HCT116 (cell line): ENCODE measurements at regions not wholly inside any gene's neighbourhood (a gene's known extent, or its start where the extent isn't known, plus 50 kb on each side); places are given as distances from the start of the nearest gene placed in this dataset.
"Not testable (repeated sequence)": the region's sequence is repeated elsewhere in the genome, so short reads cannot be mapped to it uniquely, and the experiment has no call there.

ENCODE experiments used
- ATAC-seq: fragments of 200-7000 bp; cut with Tn5 transposase; 2 replicates; pipeline ENCODE4 v1.9.1; 2020; ENCODE audit warnings: mild to moderate bottlenecking, moderate library complexity
- BruUV-seq: library from RNA; stranded (reverse); fragments of 400-500 nt; replicated peaks from 2 replicates; lab custom pipeline; 2021; lab: Mats Ljungman, UMichigan
- CTCF ChIA-PET: fragments of 300-600 bp; sonication (Branson Sonifier 250); formaldehyde crosslinking; loops from one replicate; lab custom pipeline; 2021; ENCODE audit warnings: antibody characterized with exemption; lab: Charles Lee
- POLR2A ChIA-PET: fragments of 300-600, 350-600 bp; sonication (Branson Sonifier 250); formaldehyde crosslinking; loops from one replicate; lab custom pipeline; 2021; ENCODE audit warnings: antibody characterized with exemption; lab: Charles Lee
- RAD21 ChIA-PET, 2 experiments: fragments of 300-600 bp; sonication (Branson Sonifier 250); formaldehyde crosslinking; loops; one replicate each; lab custom pipeline; 2023; ENCODE audit warnings: low total read pairs in 2 of 2; ENCODE audit not compliant: uncharacterized antibody in 2 of 2, unreplicated experiment in 2 of 2, low non-redundant PET in 1 of 2; lab: Charles Lee
- DNase-seq: peaks from one replicate; pipeline ENCODE4 v3.0.0-alpha.2; 2010; ENCODE audit warnings: low read depth, low spot score
- H2AFZ ChIP-seq: fragments of 200-600 bp; shearing (Covaris generic), sonication (generic); 2 replicates; pipeline ENCODE4 v1.6.1; 2017; ENCODE audit warnings: low read depth, mixed run types, mixed read lengths, antibody characterized with exemption, low read length; ENCODE audit not compliant: poor library complexity, severe bottlenecking
- H3K27ac ChIP-seq: 2 replicates; pipeline ENCODE4 v1.5.1; 2012; ENCODE audit warnings: low read depth, low read length
- H3K27me3 ChIP-seq: fragments of 200-600 bp; sonication (generic); 2 replicates; pipeline ENCODE4 v1.6.1; 2016; ENCODE audit warnings: mixed run types, low read length, mixed read lengths; ENCODE audit not compliant: insufficient read depth
- H3K36me3 ChIP-seq, 2 experiments: fragments of 200-500 bp in 1 of 2; fragments of 200-600 bp in 1 of 2; sonication (Bioruptor generic) in 1 of 2; sonication (generic) in 1 of 2; 2 replicates each; pipeline versions ENCODE4 v1.5.1 to v1.6.1; 2014 to 2016; ENCODE audit warnings: low read length in 2 of 2, inconsistent platforms in 1 of 2, mixed read lengths in 1 of 2, mixed run types in 1 of 2; ENCODE audit not compliant: insufficient read depth in 2 of 2, control insufficient read depth in 1 of 2
- H3K4me1 ChIP-seq, 2 experiments: fragments of 200-600 bp in 1 of 2; sonication (generic) in 1 of 2; 2 replicates each; pipeline versions ENCODE4 v1.5.1 to v1.6.1; 2012 to 2017; ENCODE audit warnings: low read length in 2 of 2, inconsistent platforms in 1 of 2, mild to moderate bottlenecking in 1 of 2, mixed read lengths in 1 of 2, mixed run types in 1 of 2, moderate library complexity in 1 of 2; ENCODE audit not compliant: insufficient read depth in 2 of 2, control insufficient read depth in 1 of 2
- H3K4me2 ChIP-seq: fragments of 200-600 bp; sonication (generic); 2 replicates; pipeline ENCODE4 v1.6.1; 2017; ENCODE audit warnings: mixed run types, low read length, mixed read lengths
- H3K4me3 ChIP-seq, 2 experiments: fragments of 200-600 bp in 1 of 2; sonication (generic) in 1 of 2; replicated peaks in 1 of 2; 2 replicates each; pipeline ENCODE4 v1.5.1; 2011 to 2016; ENCODE audit warnings: low read length in 2 of 2, control low read depth in 1 of 2, low read depth in 1 of 2, mild to moderate bottlenecking in 1 of 2, mixed read lengths in 1 of 2, mixed run types in 1 of 2
- H3K79me2 ChIP-seq: fragments of 200-600 bp; sonication (generic); 2 replicates; pipeline ENCODE4 v1.6.1; 2017; ENCODE audit warnings: mild to moderate bottlenecking, mixed run types, low read length, moderate library complexity, mixed read lengths; ENCODE audit not compliant: insufficient read depth
- H3K9ac ChIP-seq: fragments of 200-600 bp; sonication (generic); 2 replicates; pipeline ENCODE4 v1.6.1; 2016; ENCODE audit warnings: low read length, mixed read lengths
- H3K9me2 ChIP-seq: fragments of 200-600 bp; sonication (generic), shearing (Covaris generic); 2 replicates; pipeline ENCODE4 v1.6.1; 2017; ENCODE audit warnings: mixed run types, mild to moderate bottlenecking, moderate library complexity; ENCODE audit not compliant: insufficient read depth
- H3K9me3 ChIP-seq, 2 experiments: fragments of 200-500 bp in 1 of 2; fragments of 200-600 bp in 1 of 2; sonication (Bioruptor generic) in 1 of 2; sonication (generic) in 1 of 2; 2 replicates each; pipeline ENCODE4 v1.6.1; 2014 to 2017; ENCODE audit warnings: low read length in 2 of 2, mixed read lengths in 2 of 2, inconsistent platforms in 1 of 2, low read depth in 1 of 2, mild to moderate bottlenecking in 1 of 2, mixed run types in 1 of 2, moderate library complexity in 1 of 2; ENCODE audit not compliant: control insufficient read depth in 1 of 2, insufficient read depth in 1 of 2
- H4K20me1 ChIP-seq: fragments of 200-600 bp; sonication (generic), shearing (Covaris generic); 2 replicates; pipeline ENCODE4 v1.6.1; 2017; ENCODE audit warnings: mixed run types, mild to moderate bottlenecking, moderate library complexity; ENCODE audit not compliant: insufficient read depth
- CBX3 ChIP-seq: IDR thresholded peaks from 2 replicates; pipeline ENCODE4 v1.6.1; 2012; ENCODE audit warnings: low read depth
- CEBPB ChIP-seq: IDR thresholded peaks from 2 replicates; pipeline ENCODE4 v1.6.1; 2012; ENCODE audit warnings: low read depth
- EZH2 ChIP-seq: fragments of 200-600 bp; sonication (generic); IDR thresholded peaks from 2 replicates; pipeline ENCODE4 v1.6.1; 2017; ENCODE audit warnings: antibody characterized with exemption, mixed run types
- EZH2phosphoT487 ChIP-seq: fragments of 200-600 bp; IDR thresholded peaks from 2 replicates; pipeline ENCODE4 v1.6.1; 2018; ENCODE audit warnings: antibody characterized with exemption, borderline replicate concordance
- FOSL1 ChIP-seq: IDR thresholded peaks from 2 replicates; pipeline ENCODE4 v1.6.1; 2012; ENCODE audit warnings: low read depth
- JUND ChIP-seq: IDR thresholded peaks from 2 replicates; pipeline ENCODE4 v1.6.1; 2012
- POLR2AphosphoS5 ChIP-seq: IDR thresholded peaks from 2 replicates; pipeline ENCODE4 v1.6.1; 2011; ENCODE audit warnings: mild to moderate bottlenecking, low read depth, low read length, moderate library complexity
- RAD21 ChIP-seq: IDR thresholded peaks from 2 replicates; pipeline ENCODE4 v1.6.1; 2012; ENCODE audit warnings: low read depth, mild to moderate bottlenecking
- REST ChIP-seq: IDR thresholded peaks from 2 replicates; pipeline ENCODE4 v1.6.1; 2012; ENCODE audit warnings: low read depth
- SP1 ChIP-seq: IDR thresholded peaks from 2 replicates; pipeline ENCODE4 v1.6.1; 2012; ENCODE audit warnings: low read depth
- SRF ChIP-seq: IDR thresholded peaks from 2 replicates; pipeline ENCODE4 v1.6.1; 2012; ENCODE audit warnings: low read depth
- TCF7L2 ChIP-seq: IDR thresholded peaks from 2 replicates; pipeline ENCODE4 v1.7.0; 2011; ENCODE audit warnings: borderline replicate concordance, inconsistent platforms; ENCODE audit not compliant: insufficient read depth, insufficient read length; ENCODE audit errors: extremely low read depth
- ZBTB33 ChIP-seq: IDR thresholded peaks from 2 replicates; pipeline ENCODE4 v1.6.1; 2011; ENCODE audit warnings: mild to moderate bottlenecking, low read length, moderate library complexity; ENCODE audit not compliant: insufficient replicate concordance; ENCODE audit errors: extremely low read depth
- ZFX ChIP-seq: fragments of 450-650 bp; IDR thresholded peaks from 2 replicates; pipeline ENCODE4 v1.6.1; 2017
- ZNF274 ChIP-seq: fragments of 200-500 bp; sonication (Bioruptor generic); IDR thresholded peaks from 2 replicates; pipeline ENCODE4 v1.6.1; 2014; ENCODE audit warnings: mild to moderate bottlenecking, low read depth, low read length, inconsistent platforms
- intact Hi-C: fragments of 100-400 bp; cut with micrococcal nuclease; formaldehyde crosslinking; loops from 2 replicates; pipeline ENCODE4 v1.10.0; 2022

GRCh38 chrX:26914232-26914631, 548.9 kb downstream of the PPP4R3C start (continued):
- no peak for TF ChIP-seq REST
- no peak for TF ChIP-seq EZH2phosphoT487
- TF ChIP-seq SRF = no peak

- intact Hi-C loops, POLR2A ChIA-PET: not testable (repeated sequence)
These were observed 551.4 kb downstream of the PPP4R3C start for GRCh38 chrX:26911785-26912184.

GRCh38 chrX:26909728-26910127, 553.4 kb downstream of the PPP4R3C start:
- CTCF ChIA-PET = interaction anchor here (0.6 to 2.4 kb wide), 2 partner anchors 9 to 25 kb away, joined by 3 to 9 read pairs; no protein-coding TSS in a partner anchor

More at GRCh38 chrX:26911785-26912184, 551.4 kb downstream of the PPP4R3C start:
- H3K9me3 ChIP-seq, H3K27ac ChIP-seq, H3K36me3 ChIP-seq, H3K4me3 ChIP-seq, H3K9me2 ChIP-seq, ATAC-seq, DNase-seq, H3K4me2 ChIP-seq, H3K79me2 ChIP-seq, CTCF ChIA-PET, RAD21 ChIA-PET, H2AFZ ChIP-seq, H3K27me3 ChIP-seq, H3K9ac ChIP-seq, H4K20me1 ChIP-seq, BruUV-seq, H3K4me1 ChIP-seq: not testable (repeated sequence)

More at GRCh38 chrX:26909728-26910127, 553.4 kb downstream of the PPP4R3C start:
- no peaks in the 10 kb centered on the region for H3K36me3 ChIP-seq
- no peak overlapping the region for H3K9ac ChIP-seq
- intact Hi-C loops = no loop called here
- H3K27ac ChIP-seq = no peak overlapping the region
- H3K4me3 ChIP-seq = no peak overlapping the region
- H2AFZ ChIP-seq = no peak overlapping the region
- no TSS peak for BruUV-seq
- ATAC-seq (no peak), DNase-seq (no peak)
- ChIA-PET POLR2A (no interaction called here), RAD21 (no interaction called here)
- no peaks in the 10 kb centered on the region for H3K79me2 ChIP-seq
- no peaks in the 10 kb centered on the region for H3K27me3 ChIP-seq
- H3K4me1 ChIP-seq = no peaks in the 10 kb centered on the region
- H4K20me1 ChIP-seq = no peaks in the 10 kb centered on the region; the same call in 1 of the 2 replicates
- H3K9me3 ChIP-seq = no peaks in the 10 kb centered on the region
- TF ChIP-seq SRF = no peak
- no peak for TF ChIP-seq ZFX
- TF ChIP-seq FOSL1 = no peak
- no peak for TF ChIP-seq RAD21
- no peak for TF ChIP-seq TCF7L2
- no peak for TF ChIP-seq CEBPB
- TF ChIP-seq JUND = no peak
- TF ChIP-seq SP1 = no peak
- no peak for TF ChIP-seq ZNF274
- no peak for TF ChIP-seq ZBTB33
- TF ChIP-seq POLR2AphosphoS5 = no peak
- TF ChIP-seq EZH2 = no peak
- TF ChIP-seq CBX3 = no peak
- H3K9me2 ChIP-seq = no peaks in the 10 kb centered on the region
- no peak overlapping the region for H3K4me2 ChIP-seq
